ENCODE measurements at regions not wholly inside any gene's neighbourhood (a gene's known extent, or its start where the extent isn't known, plus 50 kb on each side); places are given as distances from the start of the nearest gene placed in this dataset.

GRCh38 chr20:57851796-57852195, 142.0 kb upstream of the PMEPA1 start:
- TF ChIP-seq SPI1 (IDR thresholded peaks at IDR 0.05; ENCODE audit: low read depth, low read length) (no peak), POU2F2 (IDR thresholded peaks at IDR 0.05; ENCODE audit: low read depth, low read length) (no peak), POLR2AphosphoS5 (IDR thresholded peaks at IDR 0.05; ENCODE audit: low read depth, low read length) (no peak), POLR2A (IDR thresholded peaks at IDR 0.05; ENCODE audit: low read depth, low read length) (no peak), TAF1 (IDR thresholded peaks at IDR 0.05; ENCODE audit: low read depth, low read length) (no peak)
- FAIRE-seq: no peak
- no peak for DNase-seq (ENCODE audit: insufficient read length, low spot score)

GRCh38 chr20:57851025-57851682, 141.3 kb upstream of the PMEPA1 start:
- TF ChIP-seq POU2F2 (IDR thresholded peaks at IDR 0.05; ENCODE audit: low read depth, low read length): no peak
- TF ChIP-seq TAF1 (IDR thresholded peaks at IDR 0.05; ENCODE audit: low read depth, low read length): no peak
- TF ChIP-seq SPI1 (IDR thresholded peaks at IDR 0.05; ENCODE audit: low read depth, low read length): no peak
- TF ChIP-seq PAX5 (IDR thresholded peaks at IDR 0.05; ENCODE audit: insufficient read depth, low read length, severe bottlenecking): no peak
- no peak for TF ChIP-seq POLR2AphosphoS5 (IDR thresholded peaks at IDR 0.05; ENCODE audit: low read depth, low read length)
- no peak for TF ChIP-seq POLR2A (IDR thresholded peaks at IDR 0.05; ENCODE audit: low read depth, low read length)
- DNase-seq (ENCODE audit: insufficient read length, low spot score) (no peak), FAIRE-seq (no peak)

- FAIRE-seq: no peak
- no peak for DNase-seq (ENCODE audit: insufficient read length, low spot score)
- TF ChIP-seq POLR2AphosphoS5 (IDR thresholded peaks at IDR 0.05; ENCODE audit: low read depth, low read length) (no peak), TAF1 (IDR thresholded peaks at IDR 0.05; ENCODE audit: low read depth, low read length) (no peak), POU2F2 (IDR thresholded peaks at IDR 0.05; ENCODE audit: low read depth, low read length) (no peak), PAX5 (IDR thresholded peaks at IDR 0.05; ENCODE audit: insufficient read depth, low read length, severe bottlenecking) (no peak)
These were observed 139.9 kb upstream of the PMEPA1 start for GRCh38 chr20:57849521-57850215.

DNA sequence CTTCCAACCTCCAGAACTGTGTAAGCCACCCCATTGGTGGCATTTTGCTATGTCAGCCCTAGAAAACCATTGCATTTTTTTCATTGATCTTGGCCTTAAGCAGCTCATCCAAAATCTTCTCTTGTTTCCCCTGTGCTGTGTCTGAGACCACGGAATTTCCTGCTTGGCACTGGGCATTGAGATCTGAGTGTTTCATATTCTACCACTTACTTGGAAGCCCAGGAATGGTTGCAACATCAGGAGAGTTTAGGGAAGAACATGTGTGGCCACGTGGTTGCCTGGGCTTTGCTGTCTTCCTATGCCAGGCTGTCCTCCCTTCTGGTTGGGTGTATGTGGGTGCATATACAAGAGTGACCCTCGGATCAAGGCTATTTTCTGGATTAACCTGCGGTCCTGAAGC, 139.3 kb upstream of the PMEPA1 start:
- FAIRE-seq: no peak
- no peak for TF ChIP-seq POU2F2 (IDR thresholded peaks at IDR 0.05; ENCODE audit: low read depth, low read length)
- no peak for TF ChIP-seq PAX5 (IDR thresholded peaks at IDR 0.05; ENCODE audit: insufficient read depth, low read length, severe bottlenecking)
- no peak for TF ChIP-seq SPI1 (IDR thresholded peaks at IDR 0.05; ENCODE audit: low read depth, low read length)
- TF ChIP-seq TAF1 (IDR thresholded peaks at IDR 0.05; ENCODE audit: low read depth, low read length): no peak
- no peak for TF ChIP-seq POLR2A (IDR thresholded peaks at IDR 0.05; ENCODE audit: low read depth, low read length)
- no peak for TF ChIP-seq POLR2AphosphoS5 (IDR thresholded peaks at IDR 0.05; ENCODE audit: low read depth, low read length)
- no peak for DNase-seq (ENCODE audit: insufficient read length, low spot score)

GRCh38 chr20:57848282-57848681, 138.5 kb upstream of the PMEPA1 start:
- DNase-seq (ENCODE audit: insufficient read length, low spot score) (no peak), FAIRE-seq (no peak)
- TF ChIP-seq POU2F2 (IDR thresholded peaks at IDR 0.05; ENCODE audit: low read depth, low read length): no peak
- TF ChIP-seq SPI1 (IDR thresholded peaks at IDR 0.05; ENCODE audit: low read depth, low read length): no peak
- TF ChIP-seq PAX5 (IDR thresholded peaks at IDR 0.05; ENCODE audit: insufficient read depth, low read length, severe bottlenecking): no peak
- no peak for TF ChIP-seq TAF1 (IDR thresholded peaks at IDR 0.05; ENCODE audit: low read depth, low read length)

DNA sequence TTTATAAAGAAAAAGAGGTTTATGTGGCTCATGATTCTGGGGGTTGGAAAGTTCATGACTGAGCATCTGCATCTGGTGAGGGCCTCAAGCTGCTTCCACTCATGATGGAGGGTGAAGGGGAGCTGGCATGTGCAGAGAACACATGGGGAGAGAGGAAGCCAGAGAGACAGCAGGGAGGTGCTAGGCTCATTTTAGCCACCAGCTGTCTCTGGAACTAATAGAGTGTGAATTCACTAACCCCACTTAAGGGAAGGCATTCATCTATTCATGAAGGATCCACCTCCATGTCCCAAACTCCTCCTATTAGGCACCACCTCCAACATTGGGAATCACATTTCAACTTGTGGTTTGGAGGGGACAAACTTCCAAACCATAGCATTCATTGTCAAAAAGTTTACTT, 137.3 kb upstream of the PMEPA1 start:
- no peak for TF ChIP-seq SPI1 (IDR thresholded peaks at IDR 0.05; ENCODE audit: low read depth, low read length)
- TF ChIP-seq TAF1 (IDR thresholded peaks at IDR 0.05; ENCODE audit: low read depth, low read length): no peak
- no peak for FAIRE-seq
- no peak for DNase-seq (ENCODE audit: insufficient read length, low spot score)

- DNase-seq (ENCODE audit: insufficient read length, low spot score) (no peak), FAIRE-seq (no peak)
- TF ChIP-seq TAF1 (IDR thresholded peaks at IDR 0.05; ENCODE audit: low read depth, low read length): no peak
- TF ChIP-seq SPI1 (IDR thresholded peaks at IDR 0.05; ENCODE audit: low read depth, low read length): no peak
- TF ChIP-seq POLR2A (IDR thresholded peaks at IDR 0.05; ENCODE audit: low read depth, low read length): no peak
- TF ChIP-seq PAX5 (IDR thresholded peaks at IDR 0.05; ENCODE audit: insufficient read depth, low read length, severe bottlenecking): no peak
- TF ChIP-seq POU2F2 (IDR thresholded peaks at IDR 0.05; ENCODE audit: low read depth, low read length): no peak
- no peak for TF ChIP-seq POLR2AphosphoS5 (IDR thresholded peaks at IDR 0.05; ENCODE audit: low read depth, low read length)
These were observed 135.1 kb upstream of the PMEPA1 start for GRCh38 chr20:57844626-57845596.

DNA sequence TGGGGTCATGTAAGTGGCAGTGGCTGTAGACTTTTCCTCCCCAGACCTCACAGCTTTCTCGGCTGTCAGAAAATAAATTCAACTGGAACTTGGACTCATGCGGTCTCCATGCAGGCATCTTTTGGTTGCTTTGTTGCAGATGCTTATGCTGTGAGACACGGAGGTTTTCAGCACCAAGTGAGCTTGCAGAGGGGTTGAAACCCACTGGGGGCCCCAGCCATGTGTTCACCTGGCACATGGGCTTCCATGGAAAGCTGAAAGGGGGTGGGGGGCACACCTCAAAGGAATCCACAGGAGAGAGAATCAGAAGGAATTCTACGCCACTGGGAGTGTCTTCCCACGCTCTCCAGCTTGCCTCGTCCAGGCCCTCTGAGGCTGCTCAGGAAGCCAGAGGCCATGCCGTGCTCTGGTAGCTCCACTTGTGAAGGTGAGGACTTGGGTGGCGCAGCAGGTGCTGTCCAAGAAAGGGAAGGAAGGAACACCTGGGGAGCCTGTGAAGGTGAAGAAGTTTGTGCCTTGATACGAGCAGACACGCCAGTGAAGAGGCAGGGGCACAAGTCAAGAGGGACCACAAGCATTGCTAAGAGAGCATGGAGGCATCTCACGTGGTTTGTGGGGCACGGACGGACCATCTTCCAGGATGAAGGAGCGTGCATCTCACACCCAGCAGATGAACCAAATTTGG, 134.3 kb upstream of the PMEPA1 start:
- DNase-seq (ENCODE audit: insufficient read length, low spot score) (no peak), FAIRE-seq (no peak)
- TF ChIP-seq PAX5 (IDR thresholded peaks at IDR 0.05; ENCODE audit: insufficient read depth, low read length, severe bottlenecking) (no peak), POU2F2 (IDR thresholded peaks at IDR 0.05; ENCODE audit: low read depth, low read length) (no peak), SPI1 (IDR thresholded peaks at IDR 0.05; ENCODE audit: low read depth, low read length) (no peak), POLR2A (IDR thresholded peaks at IDR 0.05; ENCODE audit: low read depth, low read length) (no peak), TAF1 (IDR thresholded peaks at IDR 0.05; ENCODE audit: low read depth, low read length) (no peak), POLR2AphosphoS5 (IDR thresholded peaks at IDR 0.05; ENCODE audit: low read depth, low read length) (no peak)

DNA sequence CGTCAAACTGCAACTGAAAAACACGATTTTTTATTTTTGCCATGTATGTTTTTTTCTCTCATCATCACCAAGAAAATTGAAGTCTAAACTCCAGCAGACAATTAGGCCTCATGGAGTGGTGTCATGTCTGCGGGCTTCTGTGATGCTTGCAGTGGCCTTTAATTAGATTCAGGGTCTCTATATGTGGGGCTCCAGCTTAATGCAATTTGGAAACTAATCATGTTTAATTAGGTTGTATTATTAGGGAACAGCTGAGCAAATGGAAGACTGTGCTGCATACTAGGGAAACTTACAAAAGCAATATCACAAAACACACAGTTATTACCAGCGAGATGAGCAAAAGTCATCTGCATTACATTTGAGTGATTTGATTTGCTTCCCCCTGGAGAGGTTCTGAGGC, 132.9 kb upstream of the PMEPA1 start:
- FAIRE-seq: no peak
- no peak for DNase-seq (ENCODE audit: insufficient read length, low spot score)
- TF ChIP-seq POLR2A (IDR thresholded peaks at IDR 0.05; ENCODE audit: low read depth, low read length): no peak
- no peak for TF ChIP-seq TAF1 (IDR thresholded peaks at IDR 0.05; ENCODE audit: low read depth, low read length)
- TF ChIP-seq PAX5 (IDR thresholded peaks at IDR 0.05; ENCODE audit: insufficient read depth, low read length, severe bottlenecking): no peak
- no peak for TF ChIP-seq POU2F2 (IDR thresholded peaks at IDR 0.05; ENCODE audit: low read depth, low read length)
- no peak for TF ChIP-seq SPI1 (IDR thresholded peaks at IDR 0.05; ENCODE audit: low read depth, low read length)
- TF ChIP-seq POLR2AphosphoS5 (IDR thresholded peaks at IDR 0.05; ENCODE audit: low read depth, low read length): no peak

Measured in GM12891 (cell line).